IPS DF 19.7 (cell line): ENCODE measurements at regions not wholly inside any gene's neighbourhood (a gene's known extent, or its start where the extent isn't known, plus 50 kb on each side); places are given as distances from the start of the nearest gene placed in this dataset.

Experiments used
- DNase-seq: peaks from one replicate; pipeline ENCODE4 v3.0.0-alpha.2; 2013; ENCODE audit warnings: low read depth, low spot score

DNA sequence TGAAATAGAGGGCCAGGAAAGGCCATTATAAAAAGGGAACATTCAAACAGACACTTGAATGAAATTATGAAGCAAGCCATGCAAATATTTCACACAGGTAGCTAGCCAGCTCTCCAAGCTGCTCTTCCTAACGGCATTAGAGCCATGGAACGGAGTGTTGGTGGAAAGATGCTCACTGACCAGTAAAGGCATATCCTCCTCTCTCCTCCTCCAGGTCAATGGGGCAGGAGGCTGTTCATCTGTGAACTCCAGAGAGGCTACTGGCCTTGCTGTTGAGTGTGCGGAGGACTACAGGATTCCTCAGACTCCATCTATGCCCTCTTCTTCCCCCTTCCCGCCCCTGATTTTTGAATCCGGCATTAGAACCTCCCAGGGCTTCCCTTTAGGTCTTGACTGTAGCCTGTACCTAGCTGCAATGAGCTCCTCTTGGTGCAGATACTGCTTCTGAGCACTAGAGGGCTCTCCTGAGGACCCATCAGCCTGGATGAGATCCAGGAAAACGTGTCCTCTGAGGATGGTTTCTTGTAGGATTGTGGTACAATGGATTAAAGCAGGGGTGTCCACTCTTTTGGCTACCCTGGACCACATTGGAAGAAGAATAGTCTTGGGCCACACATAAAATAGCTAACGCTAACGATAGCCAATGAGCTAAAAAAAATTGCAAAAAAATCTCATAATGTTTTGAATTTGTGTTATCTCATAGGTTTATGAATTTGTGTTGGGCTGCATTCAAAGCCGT, 162.2 kb downstream of the SREK1 start:
- peak; percentile 33 for DNase-seq

GRCh38 chr5:66306844-66307315, 162.8 kb downstream of the SREK1 start:
- DNase-seq, result no peak

GRCh38 chr5:66307647-66308241, 163.6 kb downstream of the SREK1 start:
- peak; percentile 20 for DNase-seq

- no peak for DNase-seq
Observed at GRCh38 chr5:66312266-66312665, 168.2 kb downstream of the SREK1 start.

DNA sequence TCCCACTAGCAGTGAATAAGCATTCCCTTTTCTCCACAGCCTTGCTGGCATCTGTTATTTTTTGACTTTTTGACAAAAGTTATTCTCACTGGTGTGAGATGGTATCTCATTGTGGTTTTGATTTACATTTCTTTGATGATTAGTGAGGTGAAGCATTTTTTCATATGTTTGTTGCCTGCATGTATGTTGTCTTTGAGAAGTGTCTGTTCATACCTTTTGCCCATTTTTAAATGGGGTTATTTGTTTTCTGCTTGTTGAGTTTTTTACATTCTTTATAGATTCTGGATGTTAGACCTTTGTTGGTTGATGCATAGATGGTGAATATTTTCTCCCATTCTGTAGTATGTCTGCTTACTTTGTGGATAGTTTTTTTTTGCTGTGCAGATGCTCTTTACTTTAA, 171.7 kb downstream of the SREK1 start:
- DNase-seq, result no peak

DNA sequence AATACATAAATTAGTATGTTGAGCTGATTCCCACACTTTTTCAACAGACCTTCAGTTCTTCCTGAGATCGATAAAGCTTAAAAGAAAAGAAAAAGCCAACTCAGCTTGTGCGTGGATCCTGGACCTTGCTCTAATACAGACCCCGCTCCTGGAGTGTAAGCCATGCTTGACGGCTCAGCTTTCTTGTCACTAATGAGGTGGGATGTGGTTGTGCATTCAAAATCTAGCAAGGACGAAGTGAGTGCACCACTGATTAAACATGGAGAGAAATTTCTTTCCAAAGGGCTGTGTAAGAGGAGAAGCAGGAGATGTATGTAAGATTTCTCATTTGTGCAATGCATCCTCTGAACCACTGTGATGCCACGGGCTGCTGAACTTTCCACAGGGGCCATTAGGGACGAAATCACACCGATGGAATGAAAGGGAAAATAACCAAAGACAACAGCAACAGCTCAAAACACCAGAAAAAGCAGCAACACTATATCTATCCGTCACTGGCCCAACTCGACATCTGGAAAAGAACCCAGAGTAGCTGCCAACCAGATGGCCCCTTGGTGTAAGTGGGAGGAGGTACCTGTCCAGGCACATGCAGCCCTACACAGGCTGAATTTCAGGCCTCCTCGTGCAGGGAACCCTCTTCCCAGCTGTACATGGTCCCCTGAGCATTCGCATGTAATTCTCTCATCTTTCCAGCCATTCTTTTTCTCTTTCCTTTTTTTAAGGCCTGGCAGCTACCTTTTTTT, 178.9 kb downstream of the SREK1 start:
- DNase-seq, result no peak

- DNase-seq, result no peak
Observed at GRCh38 chr5:66323529-66323895, 179.4 kb downstream of the SREK1 start.

DNA sequence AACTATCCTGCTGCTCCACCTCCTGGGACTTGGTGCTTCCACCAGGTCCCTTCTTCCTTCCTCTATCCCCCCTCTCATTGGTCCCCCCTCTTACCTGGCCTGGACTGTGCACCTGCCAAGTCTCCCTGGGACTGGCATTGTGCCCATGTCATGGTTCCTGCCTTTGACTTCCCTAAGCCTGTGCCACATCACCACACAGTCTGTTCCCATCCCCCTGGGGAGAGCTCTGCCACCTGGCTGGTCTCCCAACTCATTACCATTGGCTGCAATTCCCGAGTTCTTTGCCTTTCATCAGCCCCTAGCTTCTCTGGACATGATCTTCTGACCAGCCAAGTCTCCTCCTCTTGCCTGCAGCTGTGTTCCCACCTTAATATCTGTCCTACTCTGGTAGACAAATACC, 180.3 kb downstream of the SREK1 start:
- no peak for DNase-seq

DNA sequence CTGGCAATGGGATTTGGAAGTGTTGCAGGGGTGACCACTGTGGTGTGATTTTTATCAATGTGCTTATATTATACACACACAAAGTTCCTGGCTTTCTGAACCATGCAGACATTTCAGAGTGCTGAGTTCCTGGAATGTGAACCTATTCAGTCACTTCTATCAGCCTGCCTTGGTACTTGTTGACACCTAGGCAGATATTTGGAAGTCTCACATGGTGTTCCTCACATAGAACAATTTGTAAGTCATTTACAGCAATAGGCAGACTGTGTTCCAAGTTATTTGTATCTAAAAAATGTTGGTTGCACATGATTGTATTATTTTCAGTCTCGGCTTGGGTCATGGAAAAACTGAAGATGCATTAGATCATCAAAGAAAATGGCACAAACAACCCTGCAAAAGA, 182.2 kb downstream of the SREK1 start:
- no peak for DNase-seq

DNA sequence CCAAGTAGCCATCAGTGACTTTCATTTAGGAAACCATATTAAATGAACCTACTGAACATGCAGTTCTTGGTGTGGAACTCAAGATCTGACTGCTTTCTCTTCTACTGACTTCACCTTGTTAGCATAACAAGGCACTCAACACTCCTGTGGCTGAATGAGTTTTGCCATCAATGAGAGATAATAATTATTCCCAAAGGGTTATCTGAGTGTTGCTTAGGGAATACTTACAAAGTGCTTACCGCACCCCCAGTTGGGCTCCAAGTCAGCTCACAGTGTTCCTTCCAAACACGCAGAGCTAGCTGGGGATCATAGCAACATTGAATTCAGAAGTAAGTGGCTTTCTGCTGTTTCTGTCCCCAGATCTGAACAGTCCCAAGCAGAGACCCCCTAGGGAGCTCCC, 182.9 kb downstream of the SREK1 start:
- DNase-seq, result no peak

GRCh38 chr5:66329078-66329477, 185.0 kb downstream of the SREK1 start:
- DNase-seq, result no peak

GRCh38 chr5:66333192-66333591, 189.1 kb downstream of the SREK1 start:
- DNase-seq, result no peak

GRCh38 chr5:66337626-66338226, 193.6 kb downstream of the SREK1 start:
- DNase-seq, result no peak

DNA sequence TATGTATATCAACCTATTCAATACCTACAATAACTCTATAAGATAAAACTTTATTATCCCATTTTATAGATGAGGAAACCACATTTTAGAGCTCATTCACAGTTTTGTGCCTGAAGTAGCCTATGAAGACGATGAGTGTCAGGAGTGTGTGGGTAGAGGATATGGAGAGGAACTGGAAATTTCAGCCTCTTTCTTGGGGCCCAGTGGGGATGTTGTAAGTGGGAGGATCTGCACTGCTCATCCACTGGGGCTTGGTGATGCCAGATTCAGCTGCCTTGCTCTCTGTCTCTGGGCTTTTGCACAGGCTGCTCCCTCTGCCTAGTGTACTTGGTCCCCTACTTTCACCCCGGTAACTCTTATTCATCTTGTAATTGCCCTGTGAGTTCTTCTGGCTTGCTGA, 194.7 kb downstream of the SREK1 start:
- no peak for DNase-seq

GRCh38 chr5:66339896-66340295, 195.8 kb downstream of the SREK1 start:
- no peak for DNase-seq

GRCh38 chr5:66340786-66341185, 196.7 kb downstream of the SREK1 start:
- no peak for DNase-seq

GRCh38 chr5:66342341-66342880, 198.3 kb downstream of the SREK1 start:
- DNase-seq, result no peak

GRCh38 chr5:66343370-66344071, 199.4 kb downstream of the SREK1 start:
- no peak for DNase-seq

DNA sequence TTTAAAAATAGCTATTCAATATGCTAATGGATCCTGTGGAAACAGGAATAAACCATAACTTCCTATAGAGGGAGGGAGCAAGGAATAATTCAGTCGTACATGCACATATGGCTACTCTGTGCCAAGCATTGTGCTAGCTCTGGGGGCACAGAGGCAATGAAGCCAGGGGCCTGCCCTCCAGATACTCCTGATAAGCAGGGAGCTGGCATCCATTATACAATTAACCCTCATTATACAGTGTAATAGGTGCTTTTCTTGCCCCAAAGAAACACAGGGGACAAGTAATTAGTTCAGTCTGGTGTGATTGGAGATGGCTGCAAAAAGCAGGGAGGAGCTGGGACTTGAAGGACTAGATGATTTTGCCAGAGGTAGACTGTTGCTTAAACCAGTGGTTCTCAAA, 200.4 kb downstream of the SREK1 start:
- DNase-seq, result no peak

- no peak for DNase-seq
Observed at GRCh38 chr5:66345281-66345680, 201.2 kb downstream of the SREK1 start.

- DNase-seq, result no peak
Observed at GRCh38 chr5:66346869-66347268, 202.8 kb downstream of the SREK1 start.
